ENCODE measurements at regions not wholly inside any gene's neighbourhood (a gene's known extent, or its start where the extent isn't known, plus 50 kb on each side); places are given as distances from the start of the nearest gene placed in this dataset.
A peak's percentile ranks its signal among the peaks of the same experiment; 100 is the strongest.

GRCh38 chr2:186189816-186190215, 296.2 kb upstream of the ZC3H15 start:
- no peak for DNase-seq

GRCh38 chr2:186195696-186196095, 290.4 kb upstream of the ZC3H15 start:
- DNase-seq = no peak

- no peak for DNase-seq
Observed at GRCh38 chr2:186197955-186198354, 288.1 kb upstream of the ZC3H15 start.

GRCh38 chr2:186199029-186199428, 287.0 kb upstream of the ZC3H15 start:
- DNase-seq = no peak

DNA sequence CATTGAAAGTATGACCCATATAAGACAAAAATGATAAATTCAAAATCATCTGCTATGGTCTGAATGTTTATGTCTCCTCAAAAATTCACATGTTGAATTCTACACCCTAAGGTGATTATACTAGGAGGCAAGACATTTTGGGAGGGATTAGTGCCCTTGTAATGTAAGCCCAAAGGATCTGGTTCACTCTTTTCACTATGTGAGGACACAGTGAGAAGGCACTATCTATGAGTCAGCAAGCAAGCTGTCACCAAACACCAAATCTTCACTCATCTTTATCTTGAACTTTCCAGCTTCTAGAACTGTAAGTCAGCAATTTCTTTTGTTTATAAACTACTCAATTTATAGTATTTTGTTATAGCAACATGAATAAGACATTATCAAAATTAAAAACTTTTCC, 284.7 kb upstream of the ZC3H15 start:
- no peak for DNase-seq

DNA sequence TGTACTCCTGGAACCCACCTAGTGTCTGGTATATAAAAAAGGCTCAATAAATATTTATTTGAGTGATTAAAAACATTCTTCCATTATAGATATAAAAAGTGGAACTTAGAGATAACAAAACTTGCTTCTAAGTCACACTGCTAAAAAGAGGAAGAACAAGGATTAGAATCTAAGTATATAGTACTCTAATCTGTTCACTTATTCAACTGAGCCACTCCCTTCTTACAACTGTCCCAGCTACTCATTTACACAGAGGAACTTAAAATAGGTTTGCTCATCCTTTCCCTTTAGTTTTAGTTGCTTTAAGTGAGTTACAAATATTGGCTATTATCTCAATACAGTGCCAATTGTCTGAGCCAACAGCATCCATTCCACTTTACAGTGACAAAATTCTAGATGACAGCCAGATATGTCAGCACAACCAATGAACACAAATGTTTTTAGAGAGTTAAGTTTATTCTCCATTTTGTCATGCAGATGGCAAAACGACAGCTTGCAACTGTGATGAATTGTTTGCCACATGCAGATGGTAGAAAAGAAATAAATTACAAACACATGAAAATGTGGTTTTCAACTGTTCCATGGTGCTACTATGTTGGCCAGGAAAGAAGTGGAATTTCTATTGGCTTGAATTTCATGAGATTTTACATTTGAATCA, 280.7 kb upstream of the ZC3H15 start:
- DNase-seq = no peak

GRCh38 chr2:186209532-186209931, 276.5 kb upstream of the ZC3H15 start:
- no peak for DNase-seq

DNA sequence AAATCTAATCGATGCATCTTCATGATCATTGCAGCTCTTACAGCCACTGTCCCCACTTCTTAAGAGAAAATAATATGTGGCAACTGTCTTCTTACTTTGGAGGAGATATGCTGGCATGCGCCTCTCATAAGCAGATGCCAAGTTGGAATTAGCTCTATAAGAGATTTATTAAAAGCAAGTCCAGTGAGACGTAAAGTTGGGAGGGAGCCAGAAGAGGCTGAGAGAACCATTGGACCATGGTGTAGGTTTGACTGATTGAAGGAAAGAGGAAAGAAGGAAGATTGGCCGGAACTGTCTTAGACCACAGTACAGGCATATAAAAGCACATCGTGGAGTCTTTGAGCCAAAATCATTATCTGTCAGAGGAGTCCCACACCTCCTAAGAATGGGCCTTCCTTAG, 265.7 kb upstream of the ZC3H15 start:
- no peak for DNase-seq

DNA sequence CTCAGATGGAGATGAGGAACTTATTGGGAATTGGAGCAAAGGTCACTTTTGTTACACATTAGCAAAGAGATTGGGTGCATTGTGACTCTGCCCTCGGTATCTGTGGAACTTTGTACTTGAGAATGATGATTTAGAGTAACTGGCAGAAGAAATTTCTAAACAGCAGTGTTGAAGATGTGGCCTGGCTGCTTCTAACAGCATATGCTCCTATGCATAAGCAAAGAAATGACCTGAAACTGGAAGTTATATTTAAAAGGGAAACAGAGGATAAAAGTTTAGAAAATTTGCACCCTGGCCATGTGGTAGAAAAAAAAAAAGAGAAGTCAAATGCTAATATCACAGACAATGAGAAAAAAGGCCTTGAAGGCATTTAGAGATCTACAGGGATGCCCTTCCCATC, 256.8 kb upstream of the ZC3H15 start:
- no peak for DNase-seq

DNA sequence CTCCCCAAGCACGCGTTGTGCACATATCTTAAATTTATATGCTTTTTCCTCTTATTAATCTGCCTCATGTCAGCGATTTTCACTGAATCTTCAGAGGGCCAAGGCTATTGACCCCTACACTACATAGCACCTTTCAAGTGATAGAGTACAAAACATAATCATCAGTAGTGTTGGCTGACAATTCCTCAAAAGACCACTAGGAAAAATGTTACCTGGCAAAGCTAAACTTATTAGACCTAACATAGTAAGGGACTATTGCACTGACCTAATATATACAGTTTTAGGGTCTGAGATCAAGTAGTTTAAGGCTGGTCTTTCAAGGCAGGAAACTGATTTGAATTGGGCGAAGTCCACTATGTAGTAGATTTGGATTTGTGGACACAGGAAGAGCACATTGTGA, 244.2 kb upstream of the ZC3H15 start:
- no peak for DNase-seq

DNA sequence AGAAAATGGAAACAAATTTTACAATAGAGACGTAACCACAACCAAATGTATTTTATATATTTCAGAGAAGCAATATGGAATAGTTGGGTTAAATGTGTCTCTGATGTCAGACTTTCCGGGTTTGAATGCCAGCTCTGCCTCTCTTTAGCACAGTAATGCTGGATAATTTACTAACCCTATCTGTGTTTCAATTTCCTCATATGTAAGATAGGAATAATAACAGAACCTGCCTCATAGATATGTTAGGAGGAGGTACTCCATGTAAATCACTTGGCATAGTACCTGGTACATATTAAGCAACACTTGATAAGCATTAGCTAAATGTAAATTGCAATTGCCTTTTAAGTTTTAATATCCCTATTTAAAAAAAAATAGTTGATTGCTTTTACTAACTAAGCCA, 231.3 kb upstream of the ZC3H15 start:
- no peak for DNase-seq

DNA sequence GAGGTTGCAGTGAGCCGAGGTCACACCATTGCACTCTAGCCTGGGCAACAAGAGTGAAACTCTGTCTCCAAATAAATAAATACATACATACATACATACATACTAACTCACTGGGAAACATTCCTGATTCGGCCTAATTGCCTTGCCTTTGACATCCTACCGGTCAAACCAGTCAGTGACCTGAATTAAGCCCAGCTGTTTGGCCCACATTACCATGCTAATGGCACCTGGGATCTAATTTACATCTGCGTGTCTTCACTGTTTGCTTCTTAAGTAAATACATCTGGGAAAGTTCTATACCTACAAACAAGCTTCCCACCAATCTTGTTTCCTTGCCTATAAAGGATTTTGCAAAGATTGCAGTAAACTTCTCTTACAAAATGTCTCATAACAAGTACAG, 230.2 kb upstream of the ZC3H15 start:
- peak; percentile 28 for DNase-seq

- peak; percentile 48 for DNase-seq
Observed at GRCh38 chr2:186256540-186256939, 229.5 kb upstream of the ZC3H15 start.

GRCh38 chr2:186263673-186264250, 222.3 kb upstream of the ZC3H15 start:
- no peak for DNase-seq

DNA sequence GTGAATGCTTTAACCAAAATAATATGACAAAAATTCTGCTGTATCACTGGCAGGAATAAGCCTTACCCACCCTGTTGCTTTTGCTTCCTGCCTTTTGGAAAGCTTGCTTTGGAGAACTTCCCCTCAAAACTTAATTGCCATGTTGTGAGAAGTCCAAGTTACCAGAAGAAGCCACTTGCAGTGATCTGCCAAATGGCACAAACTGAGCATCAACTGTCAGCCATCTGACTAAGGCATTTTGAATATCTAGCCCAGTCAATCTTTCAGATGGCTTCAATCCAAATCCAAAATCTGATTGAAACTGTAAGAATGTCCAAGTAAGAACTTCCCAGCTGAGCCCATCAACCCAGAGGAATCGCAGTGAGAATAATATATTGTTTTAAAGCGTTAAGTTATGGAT, 216.5 kb upstream of the ZC3H15 start:
- no peak for DNase-seq

GRCh38 chr2:186273953-186274352, 212.1 kb upstream of the ZC3H15 start:
- DNase-seq = no peak

DNA sequence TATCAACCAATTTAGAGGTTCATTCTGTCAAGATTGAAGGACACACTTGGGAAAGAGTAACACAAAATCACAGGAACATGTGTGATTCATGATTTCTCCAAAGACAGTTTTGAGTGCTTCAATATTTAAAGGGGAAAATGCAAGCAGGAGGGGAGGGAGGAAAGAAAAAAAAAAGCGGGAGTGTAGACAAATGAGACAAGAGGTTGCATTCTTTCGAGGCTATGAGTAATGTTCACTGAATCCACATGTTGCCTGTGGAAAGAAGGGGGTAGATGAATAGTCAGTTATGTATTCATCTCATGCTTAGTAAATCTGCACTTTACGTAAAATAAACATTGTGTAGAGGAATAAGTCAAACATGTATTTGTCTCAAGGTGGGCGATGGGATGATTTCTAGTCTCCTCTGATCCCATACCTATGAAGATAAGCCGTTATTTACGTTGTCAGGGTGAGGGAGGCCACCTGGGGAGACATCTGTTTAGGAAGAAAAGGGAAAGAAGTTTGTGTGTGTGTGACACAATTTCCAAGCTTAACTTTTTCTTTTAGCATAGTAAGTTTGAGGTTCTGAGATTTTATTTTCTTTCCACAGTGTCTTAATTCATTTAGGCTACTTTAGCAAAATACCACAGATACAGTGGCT, 211.0 kb upstream of the ZC3H15 start:
- DNase-seq = no peak

GRCh38 chr2:186276909-186277308, 209.2 kb upstream of the ZC3H15 start:
- DNase-seq = no peak

DNA sequence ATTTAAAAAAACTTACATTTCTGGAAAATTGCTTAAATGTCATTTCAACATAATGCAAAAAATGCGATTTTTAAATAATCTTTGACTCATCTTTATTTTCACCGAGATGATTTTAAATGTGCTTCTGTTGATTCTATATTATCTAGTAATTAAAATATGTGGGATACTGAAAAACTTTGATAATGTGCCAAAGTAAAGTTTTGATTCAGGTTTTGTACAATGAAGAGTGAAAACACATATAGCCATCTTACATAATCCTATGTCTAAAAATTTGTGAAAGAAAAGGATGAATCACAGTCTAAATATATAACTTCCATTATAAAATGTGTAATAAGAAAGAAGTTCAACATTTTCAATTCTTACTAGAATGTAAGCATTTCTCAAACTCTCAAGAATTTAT, 204.3 kb upstream of the ZC3H15 start:
- DNase-seq = no peak

DNA sequence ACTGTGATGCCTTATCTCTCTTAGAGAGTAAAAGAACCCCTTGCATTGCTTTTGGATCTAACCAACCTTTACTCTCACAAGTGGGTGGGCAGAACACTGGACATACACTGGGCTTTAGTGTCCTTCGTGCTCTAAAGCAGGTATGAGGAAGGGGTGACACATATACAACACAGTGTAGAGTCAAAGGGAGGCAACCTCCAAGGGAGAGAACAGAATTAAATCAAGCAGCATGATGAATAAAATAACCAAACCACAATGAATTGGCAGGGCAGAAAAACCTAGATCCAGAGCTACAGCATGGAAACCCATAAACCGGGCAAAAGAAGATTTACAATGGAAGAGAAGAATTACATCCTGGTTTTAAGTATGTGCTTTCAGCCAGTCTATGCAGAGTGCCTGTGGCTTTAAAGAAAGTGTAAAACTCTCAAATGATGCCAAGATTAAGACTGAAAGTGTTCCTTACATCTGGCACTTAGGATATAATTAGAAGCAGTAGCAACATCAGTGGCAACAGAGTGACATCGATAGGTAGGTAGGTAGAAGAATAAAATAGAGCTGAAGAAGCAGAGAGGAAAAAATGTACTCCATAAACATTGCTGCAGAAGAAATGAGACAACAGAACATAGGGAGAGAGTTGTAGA, 191.7 kb upstream of the ZC3H15 start:
- no peak for DNase-seq

GRCh38 chr2:186299610-186300009, 186.4 kb upstream of the ZC3H15 start:
- DNase-seq = no peak

DNA sequence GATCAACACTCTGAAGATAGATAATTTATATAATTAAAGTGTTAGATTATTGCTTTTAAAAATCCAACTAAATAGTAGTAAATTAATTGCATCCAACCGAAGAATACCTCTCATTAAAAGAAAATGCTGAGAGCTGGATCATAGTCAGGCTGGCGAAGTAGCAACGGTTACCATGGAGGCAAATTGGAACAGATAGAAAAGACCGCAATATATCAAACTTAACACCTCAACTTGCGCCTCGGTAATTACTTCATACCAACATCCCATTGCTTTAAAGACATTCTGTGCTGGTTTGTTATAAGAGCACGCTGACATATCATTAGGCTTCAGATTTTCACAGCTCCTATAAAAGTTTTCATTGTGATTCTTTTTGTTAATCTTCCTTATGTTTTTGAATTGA, 183.8 kb upstream of the ZC3H15 start:
- DNase-seq = no peak

DNA sequence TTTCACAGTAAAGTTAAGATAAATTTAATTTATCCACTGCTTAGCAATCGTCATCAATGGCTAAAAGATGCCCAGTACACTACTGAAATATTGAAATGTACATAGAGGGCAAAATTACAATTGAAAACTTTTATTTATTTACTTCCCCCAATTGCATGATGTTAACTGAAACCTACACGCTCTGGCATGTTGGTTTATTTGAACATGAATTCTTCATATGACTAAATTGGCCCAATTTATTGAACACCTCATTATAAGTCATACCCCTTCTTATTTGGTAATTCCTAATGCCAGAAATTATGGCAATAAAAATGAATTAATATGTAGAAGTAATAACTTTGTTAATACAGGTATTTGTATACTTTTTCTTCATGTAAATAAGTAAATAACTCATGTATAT, 183.0 kb upstream of the ZC3H15 start:
- DNase-seq = no peak

DNA sequence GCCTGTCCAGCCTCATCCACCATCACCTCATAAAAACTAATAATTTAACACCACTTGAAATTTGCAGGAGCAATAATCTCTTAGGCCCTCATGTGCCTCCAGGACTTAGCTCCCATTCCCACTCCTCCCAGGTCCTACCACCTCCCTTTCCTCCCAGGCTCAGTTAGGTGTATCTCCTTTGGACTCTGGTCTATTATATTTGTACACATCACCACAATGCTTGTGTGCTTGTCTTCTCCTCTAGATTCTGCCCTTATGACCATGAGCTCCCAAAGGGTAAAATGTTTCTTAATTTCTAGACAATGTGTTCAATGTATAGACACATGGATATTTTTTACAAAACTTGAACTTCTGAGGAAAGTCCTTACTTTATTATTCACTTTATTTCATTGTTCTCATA, 182.0 kb upstream of the ZC3H15 start:
- DNase-seq = no peak
